ENCODE measurements at regions not wholly inside any gene's neighbourhood (a gene's known extent, or its start where the extent isn't known, plus 50 kb on each side); places are given as distances from the start of the nearest gene placed in this dataset.

DNA sequence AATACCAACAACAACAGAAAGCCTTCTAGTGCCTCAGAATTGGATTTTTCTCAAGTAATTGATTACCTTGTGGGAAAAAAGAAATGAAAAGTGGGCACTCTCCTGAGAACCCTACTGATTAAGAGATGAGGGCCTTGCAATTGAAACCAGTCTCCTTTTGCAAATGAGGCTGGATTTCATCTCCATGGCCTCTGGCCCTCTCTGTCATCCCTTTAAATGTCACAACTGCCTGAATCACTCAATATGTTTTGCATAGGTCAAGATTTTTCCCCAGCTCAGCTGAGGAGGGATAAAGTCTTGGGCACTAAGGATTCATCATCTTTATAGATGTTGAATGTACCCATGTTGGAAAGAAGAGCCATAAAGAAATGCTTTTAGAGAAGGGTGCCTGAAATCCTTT, 166.4 kb downstream of the RMST start:
- TF ChIP-seq, protein P1, sequence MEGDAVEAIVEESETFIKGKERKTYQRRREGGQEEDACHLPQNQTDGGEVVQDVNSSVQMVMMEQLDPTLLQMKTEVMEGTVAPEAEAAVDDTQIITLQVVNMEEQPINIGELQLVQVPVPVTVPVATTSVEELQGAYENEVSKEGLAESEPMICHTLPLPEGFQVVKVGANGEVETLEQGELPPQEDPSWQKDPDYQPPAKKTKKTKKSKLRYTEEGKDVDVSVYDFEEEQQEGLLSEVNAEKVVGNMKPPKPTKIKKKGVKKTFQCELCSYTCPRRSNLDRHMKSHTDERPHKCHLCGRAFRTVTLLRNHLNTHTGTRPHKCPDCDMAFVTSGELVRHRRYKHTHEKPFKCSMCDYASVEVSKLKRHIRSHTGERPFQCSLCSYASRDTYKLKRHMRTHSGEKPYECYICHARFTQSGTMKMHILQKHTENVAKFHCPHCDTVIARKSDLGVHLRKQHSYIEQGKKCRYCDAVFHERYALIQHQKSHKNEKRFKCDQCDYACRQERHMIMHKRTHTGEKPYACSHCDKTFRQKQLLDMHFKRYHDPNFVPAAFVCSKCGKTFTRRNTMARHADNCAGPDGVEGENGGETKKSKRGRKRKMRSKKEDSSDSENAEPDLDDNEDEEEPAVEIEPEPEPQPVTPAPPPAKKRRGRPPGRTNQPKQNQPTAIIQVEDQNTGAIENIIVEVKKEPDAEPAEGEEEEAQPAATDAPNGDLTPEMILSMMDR (IDR thresholded peaks at IDR 0.05 in 4 of 5, conservative IDR thresholded peaks at IDR 0.05 in 1 of 5) = no peak
- TF ChIP-seq POLR2A (IDR thresholded peaks at IDR 0.05) = no peak
